Fibroblast of pulmonary artery (primary cell): ENCODE measurements at regions not wholly inside any gene's neighbourhood (a gene's known extent, or its start where the extent isn't known, plus 50 kb on each side); places are given as distances from the start of the nearest gene placed in this dataset.

ENCODE experiments used
- DNase-seq: peaks from one replicate; pipeline ENCODE4 v3.0.0-alpha.2; 2010; ENCODE audit warnings: low read depth
- H3K4me3 ChIP-seq: replicated peaks from 2 replicates; pipeline ENCODE4 v1.5.1; 2011; ENCODE audit warnings: low read depth, mild to moderate bottlenecking, control low read depth, low read length, moderate library complexity
- TF ChIP-seq, protein P1 (sequence below): IDR thresholded peaks from 2 replicates; pipeline ENCODE4 v1.5.1; 2011; ENCODE audit warnings: mild to moderate bottlenecking, control low read depth, low read length, inconsistent platforms; ENCODE audit errors: missing control alignments

DNA sequence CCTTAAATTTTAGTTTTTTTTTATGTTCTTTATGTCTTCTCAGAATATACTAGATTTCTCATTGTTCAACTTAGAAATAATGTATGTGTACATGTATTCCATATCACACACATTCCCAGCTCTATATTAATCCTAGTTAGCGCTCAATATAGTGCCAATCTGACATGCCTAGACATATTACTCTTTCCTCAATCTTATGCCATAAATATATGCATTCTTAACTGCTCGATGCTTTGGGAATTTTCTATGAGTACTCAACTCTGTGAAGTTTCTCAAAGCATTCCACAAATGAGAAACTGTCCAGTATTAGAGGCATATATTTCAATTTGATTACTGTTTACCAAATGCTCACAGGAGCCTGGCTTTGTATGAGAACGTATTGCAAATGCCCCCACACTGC lies 231.2 kb upstream of the VEGFC start:
- H3K4me3 ChIP-seq = no peak overlapping the region
- no peak for DNase-seq
- TF ChIP-seq, protein P1, sequence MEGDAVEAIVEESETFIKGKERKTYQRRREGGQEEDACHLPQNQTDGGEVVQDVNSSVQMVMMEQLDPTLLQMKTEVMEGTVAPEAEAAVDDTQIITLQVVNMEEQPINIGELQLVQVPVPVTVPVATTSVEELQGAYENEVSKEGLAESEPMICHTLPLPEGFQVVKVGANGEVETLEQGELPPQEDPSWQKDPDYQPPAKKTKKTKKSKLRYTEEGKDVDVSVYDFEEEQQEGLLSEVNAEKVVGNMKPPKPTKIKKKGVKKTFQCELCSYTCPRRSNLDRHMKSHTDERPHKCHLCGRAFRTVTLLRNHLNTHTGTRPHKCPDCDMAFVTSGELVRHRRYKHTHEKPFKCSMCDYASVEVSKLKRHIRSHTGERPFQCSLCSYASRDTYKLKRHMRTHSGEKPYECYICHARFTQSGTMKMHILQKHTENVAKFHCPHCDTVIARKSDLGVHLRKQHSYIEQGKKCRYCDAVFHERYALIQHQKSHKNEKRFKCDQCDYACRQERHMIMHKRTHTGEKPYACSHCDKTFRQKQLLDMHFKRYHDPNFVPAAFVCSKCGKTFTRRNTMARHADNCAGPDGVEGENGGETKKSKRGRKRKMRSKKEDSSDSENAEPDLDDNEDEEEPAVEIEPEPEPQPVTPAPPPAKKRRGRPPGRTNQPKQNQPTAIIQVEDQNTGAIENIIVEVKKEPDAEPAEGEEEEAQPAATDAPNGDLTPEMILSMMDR = no peak

DNA sequence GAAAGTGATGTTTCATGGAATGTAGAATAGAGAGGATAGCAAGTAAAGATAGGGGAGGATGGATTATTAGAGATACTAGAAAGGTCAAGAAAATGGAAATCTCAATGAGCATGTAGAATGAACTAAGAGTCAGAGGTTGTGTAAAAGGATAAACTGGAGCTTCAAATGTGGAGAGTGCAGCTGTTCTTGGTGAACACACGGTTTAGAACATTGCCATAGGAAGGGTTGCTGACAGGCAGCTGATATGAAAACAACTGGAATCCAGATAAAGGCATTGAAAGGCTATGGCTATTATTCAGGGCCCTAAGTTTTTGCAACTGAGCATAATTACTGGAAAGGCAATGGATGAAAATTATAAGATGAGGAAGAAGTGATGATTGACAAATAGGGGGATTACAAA lies 239.6 kb upstream of the VEGFC start:
- TF ChIP-seq, protein P1 = no peak
- DNase-seq = no peak
- no peak overlapping the region for H3K4me3 ChIP-seq

DNA sequence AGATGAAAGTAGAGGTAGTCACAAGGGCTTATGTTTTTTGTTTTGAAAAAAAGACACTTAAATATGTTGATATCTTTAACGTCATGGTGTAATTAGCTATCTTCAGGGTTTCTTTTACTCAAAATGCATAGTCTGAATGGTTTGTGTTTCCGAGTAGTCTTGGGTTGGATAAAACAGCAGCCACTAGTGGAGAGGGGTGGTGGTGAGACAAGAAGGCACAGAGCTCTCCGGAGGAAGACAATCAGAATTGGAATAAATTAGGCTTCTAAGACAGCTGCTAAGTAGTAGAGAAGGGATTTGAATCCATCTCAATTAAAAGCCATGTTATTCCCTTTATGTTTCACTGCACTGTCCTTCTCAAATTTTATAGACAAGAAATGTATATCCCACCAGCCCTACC lies 240.4 kb upstream of the VEGFC start:
- no peak overlapping the region for H3K4me3 ChIP-seq
- TF ChIP-seq, protein P1 = peak; percentile 12
- no peak for DNase-seq

DNA sequence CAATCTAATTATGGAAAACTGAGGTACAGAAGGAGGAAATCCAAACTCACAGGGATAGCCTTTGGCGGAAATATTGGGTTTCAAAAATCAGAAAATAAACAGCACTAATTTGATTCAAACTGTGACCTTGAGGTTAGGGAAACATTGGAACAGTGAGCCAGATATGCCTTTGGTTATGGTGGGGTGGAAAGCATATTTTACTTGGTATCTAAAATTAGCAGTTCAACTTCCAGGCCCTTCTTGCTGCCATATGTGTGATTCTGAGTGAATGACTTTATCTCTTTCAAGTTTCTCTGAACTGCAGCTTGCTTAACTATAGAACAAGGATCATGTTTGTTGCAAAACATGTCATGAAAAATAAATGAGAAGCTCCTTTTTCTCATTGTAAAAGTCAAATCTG lies 240.9 kb upstream of the VEGFC start:
- no peak overlapping the region for H3K4me3 ChIP-seq
- TF ChIP-seq, protein P1 = no peak
- DNase-seq = no peak

DNA sequence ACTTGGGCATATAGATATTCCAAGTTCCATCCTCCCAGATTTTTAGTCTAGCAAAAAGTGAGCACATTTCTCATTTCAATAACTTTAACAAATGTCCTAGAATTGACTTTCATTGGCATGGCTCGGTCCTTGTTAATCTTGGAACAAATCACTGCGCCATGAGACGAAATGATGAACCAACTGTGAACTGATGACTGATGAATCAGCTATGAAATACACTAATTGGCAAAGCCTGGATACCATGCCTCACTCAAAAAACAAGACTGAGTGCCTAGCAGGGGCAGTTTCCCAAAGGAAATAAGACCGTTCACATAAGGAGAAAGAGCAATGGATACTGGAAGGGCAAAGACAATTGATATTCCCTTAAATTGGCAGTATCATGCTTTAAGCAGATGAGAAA lies 248.6 kb upstream of the VEGFC start:
- TF ChIP-seq, protein P1 = no peak
- H3K4me3 ChIP-seq = no peak overlapping the region
- no peak for DNase-seq

DNA sequence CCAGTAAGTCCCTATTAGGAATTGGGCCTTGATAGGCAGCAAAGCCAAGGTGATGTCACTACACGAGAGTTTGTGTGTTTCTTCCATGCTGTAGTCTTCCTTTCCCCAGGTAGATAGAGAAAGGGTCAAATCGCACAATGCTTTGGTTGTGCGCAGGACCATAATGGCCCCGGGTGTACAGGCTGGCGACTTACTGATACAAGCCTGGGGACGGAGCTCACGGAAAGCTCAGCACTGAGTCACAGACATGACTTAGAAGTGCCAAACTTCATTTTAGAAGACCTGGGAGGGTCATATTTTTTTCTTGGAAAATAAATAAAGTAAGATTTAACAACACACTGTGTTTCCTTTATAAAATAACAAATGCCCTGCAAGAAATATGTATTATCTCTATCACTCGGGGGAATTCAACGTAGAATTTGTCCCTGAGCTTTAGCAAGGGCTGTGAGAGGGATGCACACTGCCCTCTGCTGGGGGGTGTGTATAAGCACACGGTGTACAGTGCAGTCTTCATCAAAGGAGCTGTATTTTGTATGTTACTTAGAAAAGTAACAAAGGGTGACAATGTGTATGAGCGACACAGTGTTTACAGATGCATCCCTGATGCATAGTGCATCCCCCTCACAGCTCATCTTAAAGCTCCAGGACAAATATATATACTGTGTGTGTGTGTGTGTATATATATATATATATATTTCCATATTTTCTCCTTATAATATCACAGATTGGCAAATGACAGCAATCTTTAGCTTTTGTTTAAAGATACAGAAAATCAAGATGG lies 254.5 kb upstream of the VEGFC start:
- no peak overlapping the region for H3K4me3 ChIP-seq
- TF ChIP-seq, protein P1 = peak; percentile 87
- DNase-seq = peak; percentile 88

DNA sequence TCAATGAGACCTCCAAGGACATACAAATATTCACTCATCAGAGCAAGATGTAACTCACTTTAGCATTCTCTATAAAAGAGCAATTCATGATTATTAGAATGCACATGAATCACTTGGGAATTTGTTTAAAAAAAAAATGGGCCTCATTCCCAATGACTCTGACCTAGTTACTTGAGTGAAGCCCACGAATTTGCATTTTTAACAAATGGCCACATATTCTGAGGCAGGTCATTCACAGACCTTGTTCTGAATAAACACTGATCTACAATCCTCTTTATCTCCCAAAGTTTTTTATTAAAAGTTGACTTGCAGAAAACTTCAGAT lies 255.1 kb upstream of the VEGFC start:
- no peak overlapping the region for H3K4me3 ChIP-seq
- DNase-seq = peak; percentile 6
- TF ChIP-seq, protein P1 = no peak
